ENCODE measurements at regions not wholly inside any gene's neighbourhood (a gene's known extent, or its start where the extent isn't known, plus 50 kb on each side); places are given as distances from the start of the nearest gene placed in this dataset.

GRCh38 chr6:109242029-109242428 lies 140.2 kb downstream of the CD164 start:
- Histone ChIP-seq H3K36me3 (ENCODE audit: insufficient read depth, low read length) (no peaks in the 10 kb centered on the region), H3K27ac (no peak overlapping the region), H3K9me3 (ENCODE audit: low read depth, low read length) (no peaks in the 10 kb centered on the region), H3K4me3 (no peak overlapping the region), H3K9ac (ENCODE audit: insufficient read length) (no peak overlapping the region)
- TF ChIP-seq POLR2AphosphoS5 (IDR thresholded peaks at IDR 0.05; ENCODE audit: borderline replicate concordance, low read depth, low read length) (no peak), EZH2 (IDR thresholded peaks at IDR 0.05) (no peak), FOXP2 (optimal IDR thresholded peaks at IDR 0.05; ENCODE audit: control extremely low read depth, extremely low read length, insufficient read depth) (no peak)
- no peak for DNase-seq (ENCODE audit: low read depth, low spot score)

- DNase-seq (ENCODE audit: low read depth, low spot score): no peak
These were observed 141.1 kb downstream of the CD164 start for GRCh38 chr6:109241199-109241598.

GRCh38 chr6:109240370-109241084 lies 141.7 kb downstream of the CD164 start:
- TF ChIP-seq FOXP2 (optimal IDR thresholded peaks at IDR 0.05; ENCODE audit: control extremely low read depth, extremely low read length, insufficient read depth): no peak
- Histone ChIP-seq H3K9ac (ENCODE audit: insufficient read length) (no peak overlapping the region), H3K4me3 (no peak overlapping the region), H3K9me3 (ENCODE audit: low read depth, low read length) (no peaks in the 10 kb centered on the region), H3K36me3 (ENCODE audit: insufficient read depth, low read length) (no peaks in the 10 kb centered on the region), H3K27ac (no peak overlapping the region)
- DNase-seq (ENCODE audit: low read depth, low spot score): no peak

More at GRCh38 chr6:109241199-109241598, 141.1 kb downstream of the CD164 start:
- Histone ChIP-seq H3K9me3 (ENCODE audit: low read depth, low read length) (no peaks in the 10 kb centered on the region), H3K9ac (ENCODE audit: insufficient read length) (no peak overlapping the region), H3K27ac (no peak overlapping the region), H3K36me3 (ENCODE audit: insufficient read depth, low read length) (no peaks in the 10 kb centered on the region), H3K4me3 (no peak overlapping the region)
- TF ChIP-seq FOXP2 (optimal IDR thresholded peaks at IDR 0.05; ENCODE audit: control extremely low read depth, extremely low read length, insufficient read depth) (no peak), POLR2AphosphoS5 (IDR thresholded peaks at IDR 0.05; ENCODE audit: borderline replicate concordance, low read depth, low read length) (no peak), EZH2 (IDR thresholded peaks at IDR 0.05) (no peak)

- TF ChIP-seq FOXP2 (optimal IDR thresholded peaks at IDR 0.05; ENCODE audit: control extremely low read depth, extremely low read length, insufficient read depth): no peak
- Histone ChIP-seq H3K9ac (ENCODE audit: insufficient read length) (no peak overlapping the region), H3K4me3 (no peak overlapping the region), H3K36me3 (ENCODE audit: insufficient read depth, low read length) (no peaks in the 10 kb centered on the region), H3K27ac (no peak overlapping the region), H3K9me3 (ENCODE audit: low read depth, low read length) (no peaks in the 10 kb centered on the region)
- DNase-seq (ENCODE audit: low read depth, low spot score): no peak
These were observed 142.5 kb downstream of the CD164 start for GRCh38 chr6:109239651-109240321.

GRCh38 chr6:109239160-109239559 lies 143.1 kb downstream of the CD164 start:
- Histone ChIP-seq H3K9me3 (ENCODE audit: low read depth, low read length) (no peaks in the 10 kb centered on the region), H3K9ac (ENCODE audit: insufficient read length) (no peak overlapping the region), H3K36me3 (ENCODE audit: insufficient read depth, low read length) (no peaks in the 10 kb centered on the region), H3K27ac (no peak overlapping the region), H3K4me3 (no peak overlapping the region)
- DNase-seq (ENCODE audit: low read depth, low spot score): no peak
- TF ChIP-seq FOXP2 (optimal IDR thresholded peaks at IDR 0.05; ENCODE audit: control extremely low read depth, extremely low read length, insufficient read depth): no peak
- TF ChIP-seq POLR2AphosphoS5 (IDR thresholded peaks at IDR 0.05; ENCODE audit: borderline replicate concordance, low read depth, low read length): no peak
- TF ChIP-seq EZH2 (IDR thresholded peaks at IDR 0.05): no peak

GRCh38 chr6:109238396-109238795 lies 143.1 kb downstream of the CEP57L1 start:
- Histone ChIP-seq H3K36me3 (ENCODE audit: insufficient read depth, low read length) (no peaks in the 10 kb centered on the region), H3K9me3 (ENCODE audit: low read depth, low read length) (no peaks in the 10 kb centered on the region), H3K9ac (ENCODE audit: insufficient read length) (no peak overlapping the region), H3K4me3 (no peak overlapping the region), H3K27ac (no peak overlapping the region)
- no peak for DNase-seq (ENCODE audit: low read depth, low spot score)
- TF ChIP-seq EZH2 (IDR thresholded peaks at IDR 0.05): no peak
- no peak for TF ChIP-seq FOXP2 (optimal IDR thresholded peaks at IDR 0.05; ENCODE audit: control extremely low read depth, extremely low read length, insufficient read depth)

- no peaks in the 10 kb centered on the region for H3K9me3 ChIP-seq (ENCODE audit: low read depth, low read length)
- TF ChIP-seq EZH2 (IDR thresholded peaks at IDR 0.05) (no peak), POLR2AphosphoS5 (IDR thresholded peaks at IDR 0.05; ENCODE audit: borderline replicate concordance, low read depth, low read length) (no peak), FOXP2 (optimal IDR thresholded peaks at IDR 0.05; ENCODE audit: control extremely low read depth, extremely low read length, insufficient read depth) (no peak)
- no peak overlapping the region for H3K4me3 ChIP-seq
- no peak overlapping the region for H3K27ac ChIP-seq
- H3K36me3 ChIP-seq (ENCODE audit: insufficient read depth, low read length): no peaks in the 10 kb centered on the region
- H3K9ac ChIP-seq (ENCODE audit: insufficient read length): no peak overlapping the region
- DNase-seq (ENCODE audit: low read depth, low spot score): no peak
These were observed 142.7 kb downstream of the CEP57L1 start for GRCh38 chr6:109237986-109238329.

GRCh38 chr6:109237077-109237985 lies 142.0 kb downstream of the CEP57L1 start:
- H3K27ac ChIP-seq: no peak overlapping the region
- H3K9ac ChIP-seq (ENCODE audit: insufficient read length): no peak overlapping the region
- no peak overlapping the region for H3K4me3 ChIP-seq
- DNase-seq (ENCODE audit: low read depth, low spot score): no peak
- TF ChIP-seq POLR2AphosphoS5 (IDR thresholded peaks at IDR 0.05; ENCODE audit: borderline replicate concordance, low read depth, low read length) (no peak), EZH2 (IDR thresholded peaks at IDR 0.05) (no peak), FOXP2 (optimal IDR thresholded peaks at IDR 0.05; ENCODE audit: control extremely low read depth, extremely low read length, insufficient read depth) (no peak)
- H3K36me3 ChIP-seq (ENCODE audit: insufficient read depth, low read length): no peaks in the 10 kb centered on the region
- no peaks in the 10 kb centered on the region for H3K9me3 ChIP-seq (ENCODE audit: low read depth, low read length)

All from SK-N-MC (cell line).